Thyroid gland (tissue), 4 donors: ENCODE measurements at regions not wholly inside any gene's neighbourhood (a gene's known extent, or its start where the extent isn't known, plus 50 kb on each side); places are given as distances from the start of the nearest gene placed in this dataset.

ENCODE experiments used
- DNase-seq, 2 donors: peaks; one replicate each; pipeline ENCODE4 v3.0.0-alpha.2; 2019
- H3K27ac ChIP-seq, 3 donors: fragments of 200-600 bp; sonication (generic); 1 replicate in 2 of 3; 2 replicates in 1 of 3; pipeline ENCODE4 v1.5.1; 2016 to 2019; ENCODE audit warnings: mild to moderate bottlenecking in 1 of 3, moderate library complexity in 1 of 3
- H3K27me3 ChIP-seq: fragments of 200-600 bp; sonication (generic); one replicate; pipeline ENCODE4 v1.5.1; 2019
- H3K36me3 ChIP-seq, 2 donors: fragments of 200-600 bp; sonication (generic); one replicate each; pipeline ENCODE4 v1.5.1; 2016 to 2019
- H3K4me1 ChIP-seq, 2 donors: fragments of 200-600 bp; sonication (generic); one replicate each; pipeline ENCODE4 v1.5.1; 2017 to 2019
- H3K4me3 ChIP-seq, 3 donors: fragments of 200-600 bp; sonication (generic); replicated peaks in 1 of 3; 1 replicate in 2 of 3; 2 replicates in 1 of 3; pipeline ENCODE4 v1.5.1; 2016; ENCODE audit warnings: mild to moderate bottlenecking in 1 of 3
- H3K9me3 ChIP-seq: fragments of 200-600 bp; sonication (generic); one replicate; pipeline ENCODE4 v1.5.1; 2017
- CTCF ChIP-seq, 6 experiments: fragments of 200-600 bp in 3 of 6; fragments of 450-650 bp in 3 of 6; sonication (generic) in 3 of 6; IDR thresholded peaks; one replicate each; pipeline ENCODE4 v1.5.1; 2016 to 2019; ENCODE audit warnings: antibody characterized with exemption in 6 of 6, mild to moderate bottlenecking in 2 of 6, inconsistent platforms in 1 of 6, moderate library complexity in 1 of 6
- POLR2A ChIP-seq, 2 donors: fragments of 450-650 bp; IDR thresholded peaks; one replicate each; pipeline ENCODE4 v1.6.1; 2017; ENCODE audit warnings: antibody characterized with exemption in 2 of 2, mild to moderate bottlenecking in 2 of 2, moderate library complexity in 1 of 2
- WGBS, 2 donors: methylation state at CpG; one replicate each; pipeline ENCODE4 v1.1.5; 2017; 5-methylcytosine and 5-hydroxymethylcytosine counted together
- intact Hi-C: fragments of 100-400 bp; cut with DNase I; formaldehyde crosslinking; loops from one replicate; pipeline ENCODE4 v1.15.1; 2023

- no peaks in the 10 kb centered on the region for H3K36me3 ChIP-seq
- no peaks in the 10 kb centered on the region for H3K27me3 ChIP-seq
- intact Hi-C loops: no loop called here
- TF ChIP-seq POLR2A (IDR thresholded peaks at IDR 0.05): no peak
- TF ChIP-seq CTCF (IDR thresholded peaks at IDR 0.05): no peak
- H3K4me3 ChIP-seq: no peak overlapping the region
- no peak for DNase-seq
- H3K4me1 ChIP-seq: peaks cover 4 to 8% of the 10 kb centered on the region in 2 donors
- no peak overlapping the region for H3K27ac ChIP-seq
- H3K9me3 ChIP-seq: no peaks in the 10 kb centered on the region
- 90 to 94% methylated on average over 12 of the region's 12 CpGs for WGBS, 2 donors
These were observed 107.0 kb upstream of the C1QTNF9B start for GRCh38 chr13:24004142-24004899.

GRCh38 chr13:24004971-24005370 is 107.7 kb upstream of the C1QTNF9B start:
- DNase-seq: no peak
- Histone ChIP-seq H3K27ac (no peak overlapping the region), H3K4me3 (no peak overlapping the region), H3K9me3 (no peaks in the 10 kb centered on the region), H3K36me3 (no peaks in the 10 kb centered on the region), H3K27me3 (no peaks in the 10 kb centered on the region), H3K4me1 (peaks cover 4 to 8% of the 10 kb centered on the region in 2 donors)
- no peak for TF ChIP-seq POLR2A (IDR thresholded peaks at IDR 0.05)
- TF ChIP-seq CTCF (IDR thresholded peaks at IDR 0.05): no peak
- 71 to 81% methylated on average over 3 of the region's 3 CpGs for WGBS, 2 donors
- intact Hi-C loops: no loop called here

GRCh38 chr13:24005755-24006281 is 108.5 kb upstream of the C1QTNF9B start:
- 60 to 66% methylated on average over 4 of the region's 4 CpGs for WGBS, 2 donors
- DNase-seq: no peak
- TF ChIP-seq CTCF (IDR thresholded peaks at IDR 0.05) (no peak), POLR2A (IDR thresholded peaks at IDR 0.05) (no peak)
- peaks cover 4 to 8% of the 10 kb centered on the region in 2 donors for H3K4me1 ChIP-seq
- no peaks in the 10 kb centered on the region for H3K36me3 ChIP-seq
- H3K27me3 ChIP-seq: no peaks in the 10 kb centered on the region
- H3K9me3 ChIP-seq: no peaks in the 10 kb centered on the region
- intact Hi-C loops: no loop called here
- H3K4me3 ChIP-seq: no peak overlapping the region
- H3K27ac ChIP-seq: no peak overlapping the region

- no peaks in the 10 kb centered on the region for H3K36me3 ChIP-seq
- H3K4me1 ChIP-seq: peaks cover 4 to 8% of the 10 kb centered on the region in 2 donors
- no peak for DNase-seq
- H3K27ac ChIP-seq: no peak overlapping the region
- WGBS, 2 donors: 86 to 88% methylated on average over 11 to 16 of the region's 17 CpGs
- no peaks in the 10 kb centered on the region for H3K27me3 ChIP-seq
- no peak for TF ChIP-seq CTCF (IDR thresholded peaks at IDR 0.05)
- no peak for TF ChIP-seq POLR2A (IDR thresholded peaks at IDR 0.05)
- H3K4me3 ChIP-seq: no peak overlapping the region
- intact Hi-C loops: no loop called here
- H3K9me3 ChIP-seq: no peaks in the 10 kb centered on the region
These were observed 109.4 kb upstream of the C1QTNF9B start for GRCh38 chr13:24006520-24007248.
